Lung microvascular endothelial cell (primary cell): ENCODE measurements at regions not wholly inside any gene's neighbourhood (a gene's known extent, or its start where the extent isn't known, plus 50 kb on each side); places are given as distances from the start of the nearest gene placed in this dataset.
A peak's percentile ranks its signal among the peaks of the same experiment; 100 is the strongest.

Source experiments
- DNase-seq, 2 donors: peaks; one replicate each; pipeline versions ENCODE4 v3.0.0 to v3.0.0-alpha.2; 2010; ENCODE audit warnings: low read depth in 2 of 2

DNA sequence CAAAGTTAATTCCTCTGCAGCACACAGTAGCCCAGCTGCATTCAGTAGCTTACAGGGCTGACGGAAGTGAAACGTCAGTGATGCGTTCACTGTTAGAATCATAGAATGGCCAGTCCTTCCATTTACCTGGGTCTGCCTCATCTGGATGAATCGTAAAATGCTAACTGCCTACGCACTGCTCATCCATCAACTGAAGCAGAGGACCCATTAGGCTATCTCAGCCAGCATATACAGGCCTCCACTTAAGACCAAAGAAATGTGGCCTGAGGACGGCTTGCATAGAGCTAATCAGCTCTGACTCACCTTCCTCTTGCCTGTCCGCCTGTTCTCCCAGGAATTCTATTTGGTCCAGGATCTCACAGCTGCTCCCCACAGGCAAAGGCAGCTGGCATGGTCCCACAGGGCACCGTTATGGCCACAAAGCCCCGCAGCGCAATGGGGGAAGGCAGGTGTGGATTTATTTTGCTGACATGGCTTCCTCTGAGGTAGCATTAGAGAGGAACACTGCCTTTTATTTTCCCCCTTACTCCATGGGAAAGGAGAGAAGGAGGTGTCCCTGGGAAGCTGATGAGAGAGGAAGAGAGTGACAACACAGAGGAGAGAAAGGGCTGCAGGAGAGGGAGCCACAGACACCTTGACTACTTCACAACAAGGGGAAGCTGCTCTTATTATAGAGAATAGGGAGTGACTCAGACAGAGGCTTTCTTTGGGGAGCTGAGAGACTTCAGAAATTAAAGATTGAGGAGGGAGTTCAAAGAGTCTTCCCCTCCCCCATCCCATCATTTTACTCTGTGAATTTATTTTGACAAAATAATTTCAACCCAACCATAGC lies 177.6 kb downstream of the HHIPL2 start:
- no peak for DNase-seq

DNA sequence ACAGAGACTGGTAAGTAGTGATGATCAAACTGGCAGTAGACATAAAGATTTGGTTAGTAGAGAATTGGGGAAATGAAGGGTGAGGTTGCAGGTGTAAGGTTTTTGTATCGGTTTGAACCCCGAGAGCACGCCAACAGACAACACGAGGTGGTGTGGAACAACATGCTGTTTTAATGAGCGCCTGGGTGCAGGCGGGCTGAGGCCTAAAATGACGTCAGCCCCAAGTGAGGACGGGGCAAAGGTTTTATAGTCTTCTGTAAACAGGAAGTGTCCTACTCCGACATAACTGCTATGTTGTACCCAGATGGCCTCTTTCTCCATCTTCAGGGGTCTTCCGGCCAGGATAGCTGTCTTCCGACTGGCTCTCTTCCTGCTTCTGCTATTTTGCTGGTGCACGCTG lies 178.8 kb downstream of the HHIPL2 start:
- no peak for DNase-seq

DNA sequence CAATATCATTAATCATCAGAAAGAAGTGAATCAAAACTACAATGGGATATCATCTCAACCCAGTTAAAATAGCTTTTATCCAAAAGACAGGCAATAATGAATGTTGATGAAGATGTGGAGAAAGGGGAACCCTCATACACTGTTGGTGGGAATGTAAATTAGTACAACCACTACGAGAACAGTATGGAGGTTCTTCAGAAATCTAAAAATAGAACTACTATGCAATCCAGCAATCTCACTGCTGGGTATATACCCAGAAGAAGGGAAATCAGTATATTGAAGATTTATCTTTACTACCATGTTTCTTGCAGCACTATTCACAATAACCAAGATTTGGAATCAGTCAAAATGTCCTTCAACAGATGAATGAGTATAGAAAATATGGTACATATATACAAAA lies 189.8 kb downstream of the HHIPL2 start:
- no peak for DNase-seq

DNA sequence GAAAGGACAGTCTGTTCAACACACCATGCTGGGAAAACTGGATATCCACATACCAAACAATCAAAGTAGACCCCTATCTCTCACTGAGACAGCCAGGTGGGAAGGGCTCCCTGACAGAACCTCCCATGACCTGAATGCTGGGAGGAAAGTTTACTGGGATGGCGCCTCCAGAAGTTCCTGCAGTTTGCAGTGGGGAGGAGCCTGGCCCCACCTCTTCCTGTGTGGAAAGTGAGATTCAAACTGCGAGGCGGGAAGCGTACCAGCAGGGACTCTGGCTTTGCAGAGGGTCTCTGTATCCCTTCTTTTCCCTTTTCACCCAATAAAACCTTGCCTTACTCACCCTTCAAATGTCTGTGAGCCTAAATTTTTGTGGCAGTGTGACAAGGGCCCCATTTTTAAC lies 190.7 kb downstream of the HHIPL2 start:
- DNase-seq, result no peak

DNA sequence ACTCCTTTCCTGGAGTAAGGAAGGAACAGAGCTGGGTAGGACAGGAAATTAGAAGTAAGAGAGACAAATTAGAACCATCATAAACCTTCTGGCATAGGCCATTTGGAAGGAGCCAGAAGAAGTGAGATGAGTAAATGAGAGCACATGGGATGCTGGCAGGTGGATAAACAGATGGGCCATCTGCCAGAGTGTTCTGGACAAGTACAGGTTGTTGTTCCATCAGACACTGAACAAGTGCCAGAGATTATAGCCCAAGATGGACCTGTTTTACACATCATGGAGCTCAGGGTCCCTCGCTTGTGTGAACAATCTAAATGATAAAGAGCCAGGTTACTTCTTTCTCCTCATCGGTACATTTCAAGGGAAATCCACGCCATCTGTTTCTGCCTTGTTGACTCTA lies 200.3 kb downstream of the HHIPL2 start:
- DNase-seq, result no peak

DNA sequence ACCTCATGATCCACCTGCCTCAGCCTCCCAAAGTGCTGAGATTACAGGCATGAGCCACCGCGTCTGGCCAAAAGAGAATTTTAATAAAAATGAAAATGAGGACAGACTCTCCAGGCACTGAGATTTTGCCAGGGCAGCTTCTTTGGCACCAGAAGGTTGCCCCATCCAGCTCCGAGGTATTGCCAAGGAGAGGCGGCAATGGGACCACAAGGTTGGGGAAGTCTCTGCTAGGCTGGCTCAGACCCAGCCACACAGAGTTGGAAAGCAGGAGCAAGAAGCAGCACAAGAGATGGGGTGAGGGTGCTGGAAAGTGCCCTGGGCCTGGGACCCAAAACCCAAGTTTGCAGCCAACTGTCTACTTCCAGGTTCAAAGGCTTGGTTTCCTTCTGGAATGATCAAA lies 200.9 kb downstream of the HHIPL2 start:
- DNase-seq, result no peak

DNA sequence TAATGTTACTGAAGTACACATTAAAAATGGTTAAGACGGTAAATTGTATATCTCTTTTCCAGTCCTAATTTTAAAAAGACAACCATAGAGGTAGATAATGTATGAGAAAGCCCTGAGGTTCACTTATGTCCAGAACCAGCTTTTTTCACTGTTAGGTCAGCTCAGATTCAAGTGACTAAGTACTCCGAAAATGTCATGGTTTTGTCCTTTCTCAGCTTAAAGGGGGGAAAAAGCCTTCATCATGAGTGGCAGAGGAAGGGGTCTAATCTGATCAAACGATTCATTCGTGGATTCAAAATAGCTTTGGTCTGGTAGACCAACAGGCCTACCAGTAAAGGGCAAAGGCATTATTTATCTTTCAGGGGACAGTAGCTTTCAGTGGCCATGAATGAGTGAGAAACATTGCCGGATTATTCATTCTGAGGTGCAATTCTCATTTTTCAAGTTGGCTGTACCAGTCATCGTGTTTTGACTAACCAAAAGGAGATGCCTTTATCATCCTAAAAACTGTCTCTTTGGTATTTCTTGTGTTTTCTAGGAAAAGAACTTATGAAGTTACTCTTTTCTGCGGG lies 208.4 kb downstream of the HHIPL2 start:
- DNase-seq, result no peak

DNA sequence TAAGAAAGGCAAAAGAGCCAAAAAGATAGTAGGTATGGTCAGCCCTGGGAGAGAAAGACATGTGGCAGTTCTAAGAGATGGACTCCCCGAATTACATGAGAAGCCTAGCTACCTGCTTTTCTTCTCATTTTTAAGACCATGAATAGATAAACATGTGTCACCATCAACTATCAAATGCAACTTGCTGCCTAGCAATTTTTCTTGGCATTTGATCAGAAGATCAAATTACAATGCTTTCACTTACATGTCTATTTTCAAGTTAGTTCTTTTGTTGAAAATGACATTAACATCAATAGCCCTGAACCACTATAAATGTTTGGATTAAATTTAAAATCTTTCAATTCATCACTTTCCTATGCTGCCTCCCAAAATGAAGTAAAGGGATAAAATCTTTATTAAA lies 212.3 kb downstream of the HHIPL2 start:
- no peak for DNase-seq

DNA sequence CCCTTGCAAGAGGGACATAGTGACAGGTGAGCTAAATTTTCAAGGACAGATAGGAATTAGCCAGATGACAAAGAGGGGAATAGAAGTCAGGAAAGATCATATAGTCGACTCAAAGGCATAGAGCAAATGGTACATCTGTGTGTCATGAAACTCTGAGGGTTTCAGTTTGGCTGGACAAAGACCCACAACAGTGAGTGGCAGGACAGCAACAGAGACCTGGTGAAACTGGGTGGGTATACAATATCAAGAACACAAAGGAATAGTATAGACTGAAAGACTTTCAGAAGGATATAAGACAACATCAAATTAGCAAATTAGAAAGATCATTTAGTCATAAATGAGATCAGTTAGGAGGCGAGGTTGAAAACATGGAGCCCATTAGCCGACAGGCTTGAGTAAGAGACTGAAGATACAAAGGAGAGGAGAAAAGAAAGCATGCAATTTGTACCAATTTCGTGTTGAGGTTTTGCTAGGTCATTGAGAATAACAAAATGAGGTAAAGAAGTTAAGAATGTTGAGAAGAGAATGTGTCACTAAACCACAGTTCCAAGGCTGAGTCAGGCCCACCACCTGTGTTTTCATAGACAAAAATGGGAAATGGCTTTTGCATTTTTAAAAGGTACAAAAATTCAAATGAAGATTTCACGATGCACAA lies 213.8 kb downstream of the HHIPL2 start:
- DNase-seq, result no peak

DNA sequence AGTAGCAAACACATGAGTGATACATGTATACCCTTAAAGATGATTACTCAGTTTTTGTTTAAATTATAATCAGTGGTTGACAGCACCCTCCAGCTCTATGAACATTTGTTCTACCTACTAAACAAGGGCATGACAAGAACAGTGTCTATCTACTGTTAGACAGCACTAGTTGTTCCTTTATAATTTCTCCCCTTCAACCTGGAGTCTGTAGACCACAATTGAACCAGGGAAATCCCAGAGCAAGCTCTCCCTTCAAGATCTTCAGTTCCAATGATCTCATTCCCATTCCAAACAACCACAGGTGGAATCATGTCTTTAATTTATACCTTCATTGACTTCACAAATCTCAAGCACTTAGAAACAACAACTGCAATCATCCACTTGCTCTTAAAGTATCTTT lies 216.1 kb downstream of the HHIPL2 start:
- no peak for DNase-seq

DNA sequence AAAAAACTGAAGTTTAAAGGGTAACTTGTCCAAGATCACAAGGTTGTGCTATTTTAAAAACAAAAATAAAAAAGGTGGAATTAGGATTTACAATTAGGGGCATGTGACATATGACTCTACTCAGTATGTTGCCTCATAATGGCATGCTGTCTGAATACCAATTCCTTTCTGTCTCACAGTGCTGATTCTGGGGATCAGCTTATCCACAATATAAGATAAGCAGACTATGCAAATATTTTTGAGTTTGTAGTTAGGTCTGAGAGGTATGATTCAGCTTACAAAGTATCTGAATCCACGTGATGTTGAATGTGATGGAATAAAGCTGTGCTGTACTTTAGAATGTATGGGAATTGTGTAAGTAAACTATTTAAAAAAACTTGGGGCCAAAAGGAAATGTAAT lies 216.6 kb downstream of the HHIPL2 start:
- no peak for DNase-seq

DNA sequence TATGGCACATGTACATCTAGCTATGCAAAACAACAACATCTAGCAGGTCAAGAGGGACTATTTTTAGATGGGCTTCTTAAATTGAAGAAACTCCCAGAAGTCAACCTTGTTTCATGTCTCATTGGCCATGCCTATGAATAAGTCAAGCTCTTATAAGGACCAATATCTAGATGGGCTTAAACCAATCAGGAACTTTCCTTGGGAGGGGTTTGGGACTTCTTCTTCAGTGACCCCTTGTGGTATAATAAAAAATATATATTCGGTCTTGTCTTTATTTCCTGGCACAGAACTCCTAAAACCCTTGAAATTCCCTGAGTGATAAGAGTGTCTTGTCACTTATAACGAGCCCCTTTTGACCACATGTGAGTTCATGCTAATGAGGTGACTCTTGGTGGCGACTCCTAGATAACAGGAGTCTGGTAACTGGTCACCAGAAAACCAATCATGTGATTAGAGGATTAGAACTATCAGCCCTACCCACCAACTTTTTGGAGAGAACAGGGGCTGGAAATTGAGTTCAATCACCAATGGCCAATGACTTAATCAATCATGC lies 218.3 kb downstream of the HHIPL2 start:
- no peak for DNase-seq

DNA sequence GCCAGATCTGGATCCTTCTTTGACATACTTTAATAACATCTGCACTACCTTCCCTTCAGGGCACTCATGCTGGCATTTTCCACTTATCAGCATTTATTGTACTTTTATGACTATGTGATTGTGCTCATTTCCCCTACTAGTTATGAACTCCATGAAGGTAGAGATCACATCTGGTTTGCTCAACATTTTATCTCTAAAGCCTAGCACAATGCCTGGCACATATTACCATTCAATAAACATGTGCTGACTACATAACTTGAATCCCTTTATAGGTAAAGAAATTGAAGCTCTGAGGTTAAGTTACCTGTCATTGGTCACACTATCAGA lies 221.2 kb downstream of the HHIPL2 start:
- DNase-seq, result no peak

DNA sequence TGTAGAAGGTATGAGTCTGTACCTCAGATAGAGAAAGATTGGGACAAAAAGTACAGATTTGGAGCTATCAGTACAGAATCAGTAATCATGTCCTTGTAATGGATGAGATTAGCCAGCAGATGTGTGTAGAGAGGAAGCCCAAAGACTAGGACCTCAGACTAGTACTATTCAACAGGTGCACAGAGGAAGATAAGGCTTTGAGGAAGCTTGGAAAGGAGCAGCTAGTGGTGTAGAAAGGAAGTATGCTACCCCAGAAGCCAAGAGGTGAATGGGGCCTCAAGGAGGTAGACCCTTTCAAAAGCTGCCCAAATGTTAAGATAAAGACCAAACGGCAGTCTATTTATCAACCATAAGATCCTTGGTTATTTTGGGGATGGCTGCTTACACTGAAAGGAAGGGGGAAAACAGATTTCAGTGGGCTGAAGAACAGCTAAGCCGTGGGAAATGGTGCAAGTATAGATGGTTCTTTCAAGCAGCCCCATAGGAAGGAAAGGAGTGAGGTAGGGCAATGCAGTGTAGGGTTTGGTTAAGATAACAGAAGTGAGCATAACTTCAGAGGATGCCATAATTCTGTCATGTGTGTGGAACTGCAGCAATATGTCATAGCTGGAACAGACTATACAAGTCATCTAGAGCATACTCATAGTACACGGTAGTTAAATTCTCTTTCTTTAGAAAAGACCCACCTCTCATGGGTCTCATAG lies 221.7 kb downstream of the HHIPL2 start:
- no peak for DNase-seq

DNA sequence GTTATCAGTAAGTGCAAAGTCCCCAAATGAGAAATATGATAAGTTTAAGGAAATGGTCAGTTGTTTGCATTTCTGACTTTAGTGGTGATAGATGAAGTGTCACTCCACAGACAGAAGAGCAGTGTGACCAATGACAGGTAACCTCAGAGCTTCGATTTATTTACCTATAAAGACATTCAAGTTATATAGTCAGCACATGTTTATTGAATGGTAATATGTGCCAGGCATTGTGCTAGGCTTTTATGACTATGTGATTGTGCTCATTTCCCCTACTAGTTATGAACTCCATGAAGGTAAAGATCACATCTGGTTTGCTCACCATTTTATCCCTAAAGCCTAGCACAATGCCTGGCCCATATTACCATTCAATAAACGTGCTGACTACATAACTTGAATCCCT lies 222.4 kb downstream of the HHIPL2 start:
- DNase-seq, result no peak

DNA sequence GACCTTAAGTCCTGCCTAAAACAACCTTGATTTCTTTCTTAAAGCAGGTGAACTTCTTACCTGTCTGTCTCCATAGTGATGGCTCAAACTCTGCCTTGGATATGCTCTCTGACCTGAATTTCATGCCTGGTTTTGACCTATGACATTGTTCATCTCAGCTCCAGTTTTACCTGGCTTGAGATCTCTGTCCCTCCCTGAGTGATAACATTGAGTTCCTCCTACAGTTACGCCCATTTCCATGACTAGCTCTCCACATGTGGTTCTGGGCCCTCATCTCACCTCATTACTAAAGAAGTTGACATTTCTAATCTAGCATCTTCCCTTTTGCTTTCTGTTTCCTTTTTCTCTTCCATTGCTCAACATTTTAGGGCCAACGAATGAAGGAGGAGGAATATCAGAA lies 233.1 kb downstream of the HHIPL2 start:
- no peak for DNase-seq

DNA sequence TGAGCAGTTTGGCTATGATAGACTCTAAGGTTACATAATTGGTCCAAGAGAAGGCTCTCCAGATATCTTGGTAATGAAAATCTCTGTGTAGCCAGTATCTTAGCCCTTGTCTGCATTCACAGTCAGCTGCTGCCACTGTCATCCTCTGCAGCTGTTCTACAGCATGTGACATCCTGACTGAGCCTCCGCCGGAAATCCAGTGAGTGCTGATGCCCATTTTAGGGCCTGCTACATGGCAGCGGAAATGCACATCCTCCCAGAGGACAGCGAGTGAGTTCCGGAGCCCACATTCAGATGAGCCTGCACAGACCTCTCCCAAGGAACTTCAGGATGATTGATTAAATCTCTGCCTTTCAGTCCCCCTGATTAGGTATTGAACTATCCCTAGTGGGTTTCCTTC lies 237.1 kb downstream of the HHIPL2 start:
- peak in 1 of 2 donors; percentile 35 for DNase-seq

DNA sequence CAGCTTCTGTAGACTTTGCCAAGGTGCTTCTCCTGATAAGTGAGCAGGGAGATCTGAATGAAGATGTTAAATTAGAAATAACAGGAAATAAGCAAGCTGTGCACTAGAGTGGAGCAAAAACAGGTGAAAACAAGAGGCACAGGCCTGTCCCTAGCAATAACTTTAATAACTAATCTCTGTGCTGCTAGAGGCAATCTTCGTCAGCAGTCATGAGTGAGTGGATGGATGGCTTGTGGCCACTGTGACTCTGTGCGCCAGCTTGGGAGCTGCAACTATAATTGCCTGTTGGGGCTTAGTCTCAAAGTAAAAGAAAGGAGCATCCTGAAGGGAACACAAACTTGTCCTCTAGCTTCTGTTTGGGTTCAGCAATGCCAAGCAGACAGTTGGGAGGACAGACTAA lies 240.3 kb downstream of the HHIPL2 start:
- no peak for DNase-seq

DNA sequence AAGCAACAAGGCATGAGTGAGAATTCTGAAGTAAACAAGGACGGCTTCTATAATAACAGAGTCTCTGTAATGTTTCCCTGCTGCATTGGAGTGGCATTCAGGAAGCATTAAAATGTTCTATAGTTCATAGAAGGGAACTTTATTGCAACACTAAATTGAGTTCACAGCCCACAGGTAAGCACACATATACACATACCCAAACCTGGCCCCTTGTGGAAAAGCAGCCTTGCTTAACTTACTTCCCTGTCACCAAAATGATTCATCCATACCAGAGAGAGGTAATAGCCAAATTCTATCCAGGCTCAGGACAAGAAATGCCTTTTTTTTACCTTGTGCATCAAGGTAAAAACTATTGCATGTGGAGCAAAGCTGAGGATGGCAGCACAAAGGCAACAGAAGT lies 241.4 kb downstream of the HHIPL2 start:
- no peak for DNase-seq

DNA sequence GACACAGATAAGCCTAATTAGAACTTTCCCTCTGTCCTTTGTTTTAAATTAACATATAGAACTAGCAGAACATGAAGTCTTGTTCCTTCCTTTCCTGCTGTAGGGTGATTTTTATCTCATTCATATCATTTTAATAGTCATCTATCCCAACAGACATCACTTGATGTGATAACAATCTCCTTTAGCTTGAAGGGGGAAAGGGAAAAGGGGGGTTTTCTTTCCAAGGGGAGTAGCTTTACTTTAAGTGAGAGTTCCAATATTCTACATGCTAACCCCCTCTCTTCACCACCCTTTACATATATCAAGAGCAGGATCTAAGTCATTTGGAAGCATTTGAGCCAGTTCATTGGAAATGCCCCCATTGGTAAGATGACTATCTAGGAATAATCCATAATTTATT lies 241.9 kb downstream of the HHIPL2 start:
- no peak for DNase-seq

DNA sequence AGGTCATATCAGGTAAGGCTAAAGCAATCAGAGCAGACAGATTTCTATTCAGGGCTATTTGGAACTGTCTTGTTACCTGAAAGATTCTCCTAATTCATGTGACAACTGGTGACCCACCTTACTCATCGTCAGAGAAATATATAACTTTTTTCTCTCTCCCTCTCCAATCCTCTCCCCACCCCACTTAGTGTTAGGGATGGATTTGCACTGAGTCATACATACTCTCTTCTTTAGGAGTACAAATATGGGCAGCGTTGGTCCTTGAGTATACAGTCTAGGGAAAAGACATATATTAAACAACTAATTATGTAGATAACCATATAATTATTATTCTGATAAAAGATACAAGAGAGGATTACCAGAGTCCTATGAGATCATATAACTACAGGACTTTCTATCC lies 246.3 kb downstream of the HHIPL2 start:
- DNase-seq, result no peak

DNA sequence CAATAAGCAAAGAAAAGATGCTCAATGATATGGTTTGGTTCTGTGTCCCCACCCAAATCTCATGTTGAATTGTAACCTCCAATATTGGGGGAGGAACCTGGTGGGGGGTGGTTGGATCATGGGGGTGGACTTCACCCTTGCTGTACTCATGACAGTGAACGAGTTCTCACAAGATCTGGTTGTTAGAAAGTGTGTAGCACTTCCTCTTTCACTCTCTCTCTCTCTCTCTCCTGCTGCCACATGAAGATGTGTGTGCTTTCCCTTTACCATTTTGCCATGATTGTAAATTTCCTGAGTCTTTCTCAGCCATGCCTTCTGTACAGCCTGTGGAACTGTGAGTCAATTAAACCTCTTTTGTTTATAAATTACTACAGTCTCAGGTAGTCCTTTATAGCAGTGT lies 248.4 kb downstream of the HHIPL2 start:
- DNase-seq, result no peak
